Mesendoderm (in vitro differentiated cells): ENCODE measurements at regions not wholly inside any gene's neighbourhood (a gene's known extent, or its start where the extent isn't known, plus 50 kb on each side); places are given as distances from the start of the nearest gene placed in this dataset.
"Not testable (repeated sequence)": the region's sequence is repeated elsewhere in the genome, so short reads cannot be mapped to it uniquely, and the experiment has no call there.

Experiments
- DNase-seq: peaks from one replicate; pipeline ENCODE4 v3.0.0; 2013
- H2AK5ac ChIP-seq: 2 replicates; pipeline ENCODE4 v1.6.1; 2013; ENCODE audit warnings: low read length, inconsistent platforms
- H2BK120ac ChIP-seq: 2 replicates; pipeline ENCODE4 v1.6.1; 2013; ENCODE audit warnings: low read depth, mild to moderate bottlenecking, low read length, moderate library complexity, mixed read lengths
- H2BK15ac ChIP-seq: replicated peaks from 2 replicates; pipeline ENCODE4 v1.6.1; 2013; ENCODE audit warnings: low read depth, mild to moderate bottlenecking, moderate library complexity
- H2BK5ac ChIP-seq: 2 replicates; pipeline ENCODE4 v1.6.1; 2013; ENCODE audit warnings: low read length, inconsistent platforms
- H3K18ac ChIP-seq: 2 replicates; pipeline ENCODE4 v1.6.1; 2013; ENCODE audit warnings: mild to moderate bottlenecking, low read length, mixed read lengths
- H3K23ac ChIP-seq: one replicate; pipeline ENCODE4 v1.6.1; 2013; ENCODE audit warnings: low read length
- H3K27ac ChIP-seq: 2 replicates; pipeline ENCODE4 v1.5.1; 2013; ENCODE audit warnings: low read depth, mild to moderate bottlenecking, inconsistent platforms, low read length, moderate library complexity
- H3K27me3 ChIP-seq: 2 replicates; pipeline ENCODE4 v1.6.1; 2013; ENCODE audit warnings: low read length, control low read depth, mild to moderate bottlenecking, inconsistent platforms; ENCODE audit not compliant: insufficient read depth, poor library complexity
- H3K36me3 ChIP-seq: 2 replicates; pipeline ENCODE4 v1.6.1; 2013; ENCODE audit warnings: low read length, inconsistent platforms; ENCODE audit not compliant: control insufficient read depth, insufficient read depth
- H3K4ac ChIP-seq: one replicate; pipeline ENCODE4 v1.6.1; 2013; ENCODE audit warnings: low read depth, mild to moderate bottlenecking, low read length, moderate library complexity
- H3K4me1 ChIP-seq: 2 replicates; pipeline ENCODE4 v1.6.1; 2013; ENCODE audit warnings: low read depth, low read length, inconsistent platforms; ENCODE audit not compliant: control insufficient read depth
- H3K4me2 ChIP-seq: 2 replicates; pipeline ENCODE4 v1.6.1; 2013; ENCODE audit warnings: low read length
- H3K4me3 ChIP-seq: 2 replicates; pipeline ENCODE4 v1.5.1; 2013; ENCODE audit warnings: mild to moderate bottlenecking, low read length
- H3K56ac ChIP-seq: one replicate; pipeline ENCODE4 v1.6.1; 2013; ENCODE audit warnings: low read length
- H3K79me1 ChIP-seq: 2 replicates; pipeline ENCODE4 v1.6.1; 2013; ENCODE audit warnings: low read length, inconsistent platforms
- H3K79me2 ChIP-seq: 2 replicates; pipeline ENCODE4 v1.6.1; 2013; ENCODE audit warnings: mild to moderate bottlenecking, low read length; ENCODE audit not compliant: control insufficient read depth, insufficient read depth
- H3K9ac ChIP-seq: 2 replicates; pipeline ENCODE4 v1.6.1; 2013; ENCODE audit warnings: low read length, inconsistent platforms
- H4K5ac ChIP-seq: one replicate; pipeline ENCODE4 v1.6.1; 2013; ENCODE audit warnings: low read length
- H4K8ac ChIP-seq: one replicate; pipeline ENCODE4 v1.6.1; 2013; ENCODE audit warnings: low read depth, mild to moderate bottlenecking, control low read depth, low read length, moderate library complexity
- WGBS: extraction: QIAGEN DNeasy Blood & Tissue Kit; methylation state at CpG from one replicate; pipeline ENCODE4 v1.1.7; 2013; ENCODE audit warnings: low lambda C conversion rate, missing lambda C conversion rate; ENCODE audit not compliant: insufficient coverage; ENCODE audit errors: extremely low coverage; 5-methylcytosine and 5-hydroxymethylcytosine counted together

- H3K4me3 ChIP-seq = no peak overlapping the region
- no peak overlapping the region for H2BK5ac ChIP-seq
- H3K4me1 ChIP-seq = no peaks in the 10 kb centered on the region
- H3K23ac ChIP-seq = no peak overlapping the region
- H3K18ac ChIP-seq = no peak overlapping the region
- H3K27ac ChIP-seq = no peak overlapping the region
- H3K9ac ChIP-seq = no peak overlapping the region
- no peak overlapping the region for H2BK15ac ChIP-seq
- H2AK5ac ChIP-seq = no peak overlapping the region
- no peaks in the 10 kb centered on the region for H3K79me2 ChIP-seq
- H3K4me2 ChIP-seq = no peak overlapping the region
- H3K36me3 ChIP-seq = no peaks in the 10 kb centered on the region
- H2BK120ac ChIP-seq = no peak overlapping the region
- no peaks in the 10 kb centered on the region for H3K79me1 ChIP-seq
- H3K56ac ChIP-seq = no peak overlapping the region
- no peak overlapping the region for H3K4ac ChIP-seq
- no peak overlapping the region for H4K8ac ChIP-seq
- H4K5ac ChIP-seq = no peak overlapping the region
- no peak for DNase-seq
- WGBS = no CpG with 5 or more reads among the region's 3 CpGs
- H3K27me3 ChIP-seq = no peaks in the 10 kb centered on the region
Observed at GRCh38 chr5:165407352-165407751, 1901.9 kb downstream of the MAT2B start.

GRCh38 chr5:165410476-165410875 lies 1905.1 kb downstream of the MAT2B start:
- WGBS = no CpG with 5 or more reads among the region's 1 CpG
- no peak overlapping the region for H2BK120ac ChIP-seq
- H3K18ac ChIP-seq = no peak overlapping the region
- no peak overlapping the region for H3K4me2 ChIP-seq
- H3K23ac ChIP-seq = no peak overlapping the region
- no peak overlapping the region for H4K8ac ChIP-seq
- H3K56ac ChIP-seq = no peak overlapping the region
- no peaks in the 10 kb centered on the region for H3K27me3 ChIP-seq
- H3K4me1 ChIP-seq = no peaks in the 10 kb centered on the region
- no peaks in the 10 kb centered on the region for H3K79me2 ChIP-seq
- H3K4me3 ChIP-seq = no peak overlapping the region
- H3K4ac ChIP-seq = no peak overlapping the region
- H3K27ac ChIP-seq = no peak overlapping the region
- H2BK5ac ChIP-seq = no peak overlapping the region
- H3K79me1 ChIP-seq = no peaks in the 10 kb centered on the region
- no peak overlapping the region for H4K5ac ChIP-seq
- no peak overlapping the region for H2AK5ac ChIP-seq
- H3K9ac ChIP-seq = no peak overlapping the region
- no peak for DNase-seq
- no peak overlapping the region for H2BK15ac ChIP-seq
- H3K36me3 ChIP-seq = no peaks in the 10 kb centered on the region

GRCh38 chr5:165411532-165411931 lies 1906.1 kb downstream of the MAT2B start:
- not testable (repeated sequence) for H3K56ac ChIP-seq, H2AK5ac ChIP-seq, H2BK5ac ChIP-seq, H3K4me2 ChIP-seq, H3K27ac ChIP-seq, H4K5ac ChIP-seq, H4K8ac ChIP-seq, H3K9ac ChIP-seq, H3K36me3 ChIP-seq, H3K4ac ChIP-seq, H3K79me1 ChIP-seq, H3K27me3 ChIP-seq, DNase-seq, H3K79me2 ChIP-seq, H2BK15ac ChIP-seq, H2BK120ac ChIP-seq, H3K4me1 ChIP-seq, H3K18ac ChIP-seq, H3K23ac ChIP-seq, H3K4me3 ChIP-seq
- 100% methylated on average over 1 of the region's 1 CpG for WGBS

- no peak overlapping the region for H3K4me3 ChIP-seq
Observed at GRCh38 chr5:165420493-165420892, 1915.1 kb downstream of the MAT2B start.

GRCh38 chr5:165423697-165424299 lies 1918.4 kb downstream of the MAT2B start:
- Histone ChIP-seq H4K8ac (no peak overlapping the region), H3K9ac (no peak overlapping the region), H3K4me1 (no peaks in the 10 kb centered on the region), H2AK5ac (no peak overlapping the region), H3K79me2 (no peaks in the 10 kb centered on the region), H3K4me3 (no peak overlapping the region), H4K5ac (no peak overlapping the region), H3K36me3 (no peaks in the 10 kb centered on the region), H3K56ac (no peak overlapping the region), H3K4ac (no peak overlapping the region), H3K23ac (no peak overlapping the region), H3K4me2 (no peak overlapping the region), H3K79me1 (no peaks in the 10 kb centered on the region), H2BK15ac (no peak overlapping the region), H3K18ac (no peak overlapping the region), H3K27ac (no peak overlapping the region), H3K27me3 (no peaks in the 10 kb centered on the region), H2BK5ac (no peak overlapping the region), H2BK120ac (no peak overlapping the region)
- WGBS = no CpG with 5 or more reads among the region's 10 CpGs
- DNase-seq = no peak

More at GRCh38 chr5:165420493-165420892, 1915.1 kb downstream of the MAT2B start:
- Histone ChIP-seq H2BK15ac (no peak overlapping the region), H3K9ac (no peak overlapping the region), H2AK5ac (no peak overlapping the region), H2BK120ac (no peak overlapping the region), H3K4ac (no peak overlapping the region), H3K4me1 (no peaks in the 10 kb centered on the region), H3K18ac (no peak overlapping the region), H3K56ac (no peak overlapping the region), H3K79me2 (no peaks in the 10 kb centered on the region), H4K8ac (no peak overlapping the region), H4K5ac (no peak overlapping the region), H3K79me1 (no peaks in the 10 kb centered on the region), H3K4me2 (no peak overlapping the region), H3K23ac (no peak overlapping the region), H3K27me3 (no peaks in the 10 kb centered on the region), H2BK5ac (no peak overlapping the region), H3K27ac (no peak overlapping the region), H3K36me3 (no peaks in the 10 kb centered on the region)
- WGBS = no CpG with 5 or more reads among the region's 4 CpGs
- no peak for DNase-seq

GRCh38 chr5:165425594-165425993 lies 1920.2 kb downstream of the MAT2B start:
- Histone ChIP-seq H2BK5ac (no peak overlapping the region), H3K27ac (no peak overlapping the region), H3K27me3 (no peaks in the 10 kb centered on the region), H2BK15ac (no peak overlapping the region), H3K36me3 (no peaks in the 10 kb centered on the region), H3K79me1 (no peaks in the 10 kb centered on the region), H3K4me2 (no peak overlapping the region), H3K79me2 (no peaks in the 10 kb centered on the region), H3K9ac (no peak overlapping the region), H3K4me1 (no peaks in the 10 kb centered on the region), H4K8ac (no peak overlapping the region), H3K4ac (no peak overlapping the region), H2AK5ac (no peak overlapping the region), H3K56ac (no peak overlapping the region), H3K23ac (no peak overlapping the region), H3K4me3 (no peak overlapping the region), H3K18ac (no peak overlapping the region), H4K5ac (no peak overlapping the region), H2BK120ac (no peak overlapping the region)
- no peak for DNase-seq
- no CpG with 5 or more reads among the region's 4 CpGs for WGBS
